NCI-H128 (cell line): ENCODE measurements at regions not wholly inside any gene's neighbourhood (a gene's known extent, or its start where the extent isn't known, plus 50 kb on each side); places are given as distances from the start of the nearest gene placed in this dataset.
"Not testable (repeated sequence)": the region's sequence is repeated elsewhere in the genome, so short reads cannot be mapped to it uniquely, and the experiment has no call there.

ENCODE experiments used
- DNase-seq: peaks from one replicate; lab custom pipeline; 2025; ENCODE audit not compliant: unreplicated experiment; lab: John Stamatoyannopoulos, UW

GRCh38 chrX:46173159-46173558, 372.1 kb downstream of the ZNF674 start:
- no peak for DNase-seq

GRCh38 chrX:46171457-46171856, 373.8 kb downstream of the ZNF674 start:
- DNase-seq, result not testable (repeated sequence)

GRCh38 chrX:46169808-46170207, 375.4 kb downstream of the ZNF674 start:
- DNase-seq, result no peak

GRCh38 chrX:46168254-46168653, 377.0 kb downstream of the ZNF674 start:
- no peak for DNase-seq

- no peak for DNase-seq
Observed at GRCh38 chrX:46165866-46166265, 379.4 kb downstream of the ZNF674 start.

DNA sequence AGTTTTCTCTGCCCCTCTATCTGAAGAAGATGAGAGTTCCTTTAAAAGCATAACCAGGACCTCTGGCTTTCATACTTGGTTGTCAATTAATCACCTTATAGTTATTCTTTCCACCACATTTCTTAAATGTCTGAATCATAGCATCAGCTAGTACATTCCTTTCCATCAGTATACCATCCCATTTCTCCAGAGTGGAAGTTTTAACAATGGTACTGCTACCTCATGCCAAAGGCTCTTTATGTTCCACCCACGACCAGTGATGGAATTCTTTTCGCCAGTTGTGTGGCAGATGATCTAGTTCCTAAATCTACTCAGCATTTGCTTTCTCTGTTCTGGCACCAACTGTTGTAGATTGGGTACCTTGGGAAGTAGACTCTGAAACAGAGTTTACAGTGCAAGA, 379.8 kb downstream of the ZNF674 start:
- DNase-seq, result no peak

DNA sequence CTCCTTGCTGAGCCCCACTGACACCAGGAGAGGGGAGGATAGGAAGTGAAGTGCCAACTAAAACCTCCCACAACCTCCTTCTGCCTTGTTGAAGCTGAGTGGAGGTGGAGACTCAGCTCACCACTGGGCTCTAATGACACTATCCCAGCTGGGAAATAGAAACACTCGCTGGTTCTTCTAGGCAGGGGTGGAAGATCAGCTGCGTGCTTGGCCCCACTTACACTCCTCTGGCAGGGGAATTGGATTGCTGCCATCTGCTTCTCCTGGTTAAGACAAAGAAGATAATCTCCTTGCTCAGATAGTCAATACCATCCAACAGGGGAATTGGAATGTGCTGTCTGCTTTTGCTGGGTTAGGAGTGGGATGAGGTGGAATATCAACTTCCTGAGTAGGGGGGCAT, 392.5 kb downstream of the ZNF674 start:
- DNase-seq, result no peak

DNA sequence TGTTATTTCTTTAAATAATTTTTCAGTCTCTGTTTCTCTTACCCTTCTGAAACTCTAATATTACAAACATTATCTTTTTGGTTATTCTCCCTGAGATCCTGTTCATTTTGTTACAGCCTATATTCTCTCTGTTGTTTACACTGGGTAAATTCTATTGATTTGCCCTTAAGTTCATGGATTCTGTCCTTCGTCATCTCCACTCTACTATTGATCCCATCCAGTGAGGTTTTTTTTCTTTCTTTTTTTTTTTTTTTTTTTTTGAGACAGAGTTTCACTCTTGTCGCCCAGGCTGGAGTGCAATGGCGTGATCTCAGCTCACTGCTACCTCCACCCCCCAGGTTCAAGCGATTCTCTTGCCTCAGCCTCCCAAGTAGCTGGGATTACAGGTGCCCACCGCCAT, 393.9 kb downstream of the ZNF674 start:
- not testable (repeated sequence) for DNase-seq

DNA sequence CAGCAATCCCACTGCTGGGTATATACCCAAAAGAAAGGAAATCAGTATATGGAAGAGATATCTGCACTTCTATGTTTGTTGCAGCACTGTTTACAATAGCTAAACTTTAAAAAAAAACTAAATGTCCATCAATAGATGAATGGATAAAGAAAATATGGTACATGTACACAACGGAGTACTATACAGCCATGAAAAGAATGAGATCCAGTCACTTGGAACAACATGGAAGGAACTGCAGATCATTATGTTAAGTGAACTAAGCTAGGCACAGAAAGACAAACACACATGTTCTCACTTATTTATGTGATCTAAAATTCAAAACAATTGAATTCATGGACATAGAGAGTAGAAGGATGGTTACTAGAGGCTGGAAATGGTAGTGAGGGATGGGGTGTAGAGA, 400.7 kb downstream of the ZNF674 start:
- DNase-seq, result no peak

DNA sequence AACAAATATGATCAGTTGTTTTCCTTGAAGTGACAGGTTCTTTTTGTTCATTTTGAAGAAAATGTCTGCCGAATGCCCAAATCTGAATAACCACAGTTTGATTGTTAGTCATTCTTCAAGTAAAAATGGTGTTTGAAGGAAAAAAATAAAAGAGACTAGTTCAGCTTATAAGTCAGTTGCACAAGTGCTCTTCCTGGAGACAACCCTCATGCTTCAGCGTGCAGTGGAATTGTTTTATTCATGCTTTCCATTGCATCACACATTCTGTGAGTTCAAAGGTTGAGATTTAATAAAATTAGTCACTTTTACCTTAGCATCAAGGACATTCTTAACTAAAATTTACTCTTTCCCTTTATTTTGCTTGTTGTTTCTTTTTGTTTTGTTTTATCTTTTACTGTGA, 404.9 kb downstream of the ZNF674 start:
- DNase-seq, result no peak

DNA sequence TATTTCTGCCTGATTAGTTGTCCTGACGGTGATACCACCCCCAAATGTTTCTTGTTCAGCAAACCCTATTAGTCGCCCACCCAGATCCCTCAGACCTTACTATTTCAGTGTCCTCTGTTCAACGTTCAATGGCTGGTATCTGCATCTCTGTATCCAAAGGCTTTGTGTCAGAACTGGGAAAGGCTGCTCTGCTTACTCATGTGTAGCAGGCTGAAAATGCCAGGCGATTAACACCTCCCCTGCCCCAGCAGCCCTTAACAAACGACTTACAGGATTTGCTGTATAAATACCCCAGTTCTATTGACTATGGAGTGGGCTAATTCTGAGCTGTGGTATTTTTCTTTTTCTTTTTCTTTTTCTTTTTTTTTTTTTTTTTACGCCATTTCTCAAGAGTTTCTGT, 415.0 kb downstream of the ZNF674 start:
- no peak for DNase-seq

- DNase-seq, result no peak
Observed at GRCh38 chrX:46125111-46125510, 420.1 kb downstream of the ZNF674 start.

DNA sequence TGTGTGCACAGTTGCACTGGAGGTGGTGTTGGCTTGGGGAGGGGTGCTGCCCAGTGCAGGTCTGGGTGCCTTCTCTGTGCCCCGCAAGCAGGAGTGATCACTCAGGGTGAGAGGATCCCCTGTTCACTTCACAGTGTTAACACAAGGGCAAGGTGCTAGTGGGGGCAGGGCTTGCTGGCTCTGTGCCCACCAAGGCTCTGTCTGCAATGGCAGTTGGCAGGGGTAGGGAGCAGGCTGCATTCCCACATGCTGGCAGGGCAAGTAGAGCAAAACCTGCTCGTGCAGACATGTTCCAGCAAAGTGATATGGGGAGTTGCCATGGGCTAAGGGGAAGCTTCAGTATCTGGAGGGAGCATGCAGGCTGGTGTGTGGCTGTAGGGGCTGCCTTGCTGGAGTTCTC, 428.0 kb downstream of the ZNF674 start:
- DNase-seq, result no peak

- DNase-seq, result not testable (repeated sequence)
Observed at GRCh38 chrX:46087310-46087709, 457.9 kb downstream of the ZNF674 start.

GRCh38 chrX:46080121-46080520, 465.1 kb downstream of the ZNF674 start:
- not testable (repeated sequence) for DNase-seq

DNA sequence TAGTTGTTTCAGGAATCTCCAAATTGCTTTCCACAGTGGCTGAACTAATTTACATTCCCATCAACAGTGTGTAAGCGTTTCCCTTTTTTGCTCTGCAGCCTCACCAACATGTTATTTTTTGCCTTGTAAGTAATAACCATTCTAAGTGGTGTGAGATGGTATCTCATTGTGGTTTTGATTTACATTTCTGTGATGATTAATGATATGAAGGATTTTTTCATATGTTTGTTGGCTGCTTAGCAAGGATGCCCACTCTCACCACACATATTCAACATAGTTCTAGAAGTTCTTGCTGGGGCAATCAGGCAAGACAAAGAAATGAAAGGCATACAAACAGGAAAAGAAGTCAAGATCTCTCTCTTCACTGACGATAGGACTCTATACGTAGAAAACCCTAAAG, 472.4 kb downstream of the ZNF674 start:
- no peak for DNase-seq

DNA sequence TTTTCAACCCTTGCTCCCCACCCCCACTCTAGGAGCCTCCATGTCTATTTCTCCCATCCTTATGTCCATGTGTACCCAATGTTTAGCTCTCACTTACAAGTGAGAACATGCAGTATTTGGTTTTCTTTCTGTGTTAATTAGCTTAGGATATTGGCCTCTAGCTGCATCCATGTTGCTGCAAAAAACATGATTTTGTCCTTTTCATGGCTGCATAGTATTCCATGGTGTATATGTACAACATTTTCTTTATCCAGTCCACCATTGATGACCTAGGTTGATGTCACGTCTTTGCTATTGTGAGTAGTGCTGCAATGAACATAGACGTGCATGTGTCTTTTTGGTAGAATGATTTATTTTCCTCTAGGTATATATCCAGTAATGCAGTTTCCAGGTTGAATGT, 472.8 kb downstream of the ZNF674 start:
- DNase-seq, result no peak

DNA sequence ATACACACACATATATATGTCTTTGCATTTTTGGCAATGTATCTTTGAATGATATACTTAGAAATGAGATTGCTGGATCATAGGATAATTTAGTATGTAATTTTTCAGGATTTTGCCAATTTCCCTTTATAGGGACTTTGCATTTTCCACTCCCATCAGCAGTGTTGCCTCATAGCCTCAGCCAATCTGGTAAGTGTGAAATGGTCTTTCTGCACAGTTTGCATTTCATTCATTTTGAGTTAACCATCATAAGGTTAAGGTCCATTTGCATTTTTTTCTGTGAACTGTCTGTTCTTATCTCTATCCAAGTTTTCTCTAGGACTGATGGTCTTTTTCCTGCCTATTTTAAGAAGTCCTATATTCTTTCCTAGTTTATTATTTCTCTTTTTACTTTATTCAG, 474.8 kb downstream of the ZNF674 start:
- DNase-seq, result no peak

DNA sequence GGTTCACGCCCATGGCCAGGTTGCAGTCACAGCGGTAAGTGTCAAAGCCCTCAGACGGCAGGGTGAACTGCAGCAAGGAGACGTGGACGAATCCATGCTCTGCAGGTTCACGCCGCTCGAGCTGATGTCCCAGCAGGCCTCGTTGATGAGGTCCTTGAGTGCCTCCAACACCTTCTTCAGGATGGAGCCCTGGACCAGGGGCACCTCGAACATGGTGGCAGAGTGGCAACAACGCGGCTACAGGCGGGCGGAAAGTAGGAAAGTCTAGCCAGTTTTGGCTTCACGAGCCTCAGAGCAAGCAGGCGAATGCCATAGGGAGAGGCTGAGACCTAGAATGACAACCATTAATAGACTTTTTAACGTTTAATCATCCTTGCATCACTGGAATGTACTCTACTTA, 485.9 kb downstream of the ZNF674 start:
- DNase-seq, result no peak

GRCh38 chrX:46044486-46044885, 500.7 kb downstream of the ZNF674 start:
- no peak for DNase-seq

GRCh38 chrX:46040001-46040400, 505.2 kb downstream of the ZNF674 start:
- no peak for DNase-seq

- DNase-seq, result no peak
Observed at GRCh38 chrX:46039526-46039925, 505.7 kb downstream of the ZNF674 start.

DNA sequence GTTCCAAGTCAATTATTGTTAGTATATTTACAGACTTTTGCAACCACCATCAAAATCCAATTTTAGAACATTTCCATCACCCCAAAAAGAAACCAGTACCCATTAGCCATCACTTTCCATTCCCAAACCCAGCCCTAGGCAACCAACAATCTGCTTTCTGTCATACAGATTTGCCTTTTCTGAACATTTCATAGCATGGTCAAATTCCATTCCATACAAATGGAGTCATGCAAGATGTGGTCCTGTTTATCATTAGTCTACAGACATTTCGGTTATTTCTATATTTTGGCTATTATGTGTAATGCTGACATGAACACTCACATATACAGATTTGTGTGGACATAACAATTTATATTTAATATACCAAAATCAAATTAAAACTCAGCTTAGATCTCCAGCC, 508.7 kb downstream of the ZNF674 start:
- DNase-seq, result no peak

GRCh38 chrX:46034868-46035267, 510.4 kb downstream of the ZNF674 start:
- DNase-seq, result no peak
